HEK293T (cell line): ENCODE measurements at regions not wholly inside any gene's neighbourhood (a gene's known extent, or its start where the extent isn't known, plus 50 kb on each side); places are given as distances from the start of the nearest gene placed in this dataset.

Experiments used
- FOXM1 ChIP-seq: fragments of 450-650 bp; IDR thresholded peaks from 2 replicates; pipeline ENCODE4 v1.6.1; 2017; ENCODE audit warnings: mild to moderate bottlenecking, borderline replicate concordance
- HDGF ChIP-seq: fragments of 450-650 bp; IDR thresholded peaks from 2 replicates; pipeline ENCODE4 v1.6.1; 2017; ENCODE audit warnings: antibody characterized with exemption, borderline replicate concordance

DNA sequence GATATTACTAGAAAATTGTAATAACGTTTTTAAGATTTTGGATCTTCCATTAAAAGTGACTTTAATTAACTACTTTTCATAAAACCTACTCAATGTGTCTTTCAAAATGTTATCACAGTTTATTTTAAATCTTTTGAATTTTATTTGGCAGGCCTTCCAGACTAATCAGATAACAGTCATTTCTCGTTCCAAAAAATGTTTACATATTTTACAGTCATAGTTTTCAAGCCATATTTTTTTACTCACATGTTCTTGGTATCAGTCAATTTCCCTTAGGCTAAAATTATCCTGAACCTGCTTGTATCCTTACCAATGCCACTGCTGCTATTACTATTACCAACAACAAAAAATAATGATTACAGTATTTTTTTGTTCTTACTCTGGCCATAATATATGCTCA, 1783.5 kb downstream of the SLITRK5 start:
- TF ChIP-seq FOXM1: no peak
- no peak for TF ChIP-seq HDGF
